A673 (cell line): ENCODE measurements at regions not wholly inside any gene's neighbourhood (a gene's known extent, or its start where the extent isn't known, plus 50 kb on each side); places are given as distances from the start of the nearest gene placed in this dataset.

ENCODE experiments used
- CTCF ChIP-seq: fragments of 300-800, 200-600 bp; sonication (generic); conservative IDR thresholded peaks from 2 replicates; pipeline ENCODE4 v1.5.1; 2017; ENCODE audit warnings: low read depth, mild to moderate bottlenecking, antibody characterized with exemption, low read length, moderate library complexity, mixed read lengths
- EZH2 ChIP-seq: fragments of 200-600 bp; sonication (generic); IDR thresholded peaks from 2 replicates; pipeline ENCODE4 v1.6.1; 2017; ENCODE audit warnings: borderline replicate concordance, low read depth, mild to moderate bottlenecking, mixed read lengths, antibody characterized with exemption, low read length; ENCODE audit not compliant: poor library complexity, severe bottlenecking

- TF ChIP-seq EZH2 (no peak), CTCF (no peak)
Observed at GRCh38 chr10:25699631-25700030, 234.4 kb upstream of the MYO3A start.
